Fibroblast of mammary gland (primary cell): ENCODE measurements at regions not wholly inside any gene's neighbourhood (a gene's known extent, or its start where the extent isn't known, plus 50 kb on each side); places are given as distances from the start of the nearest gene placed in this dataset.

Experiments
- DNase-seq: peaks from one replicate; pipeline ENCODE4 v3.0.0-alpha.2; 2010; ENCODE audit warnings: low read depth
- H3K4me3 ChIP-seq: 2 replicates; pipeline ENCODE4 v1.5.1; 2011; ENCODE audit warnings: low read depth, mild to moderate bottlenecking, low read length, moderate library complexity; ENCODE audit not compliant: control insufficient read depth
- TF ChIP-seq, protein P1 (sequence below): conservative IDR thresholded peaks from 2 replicates; pipeline ENCODE4 v1.5.1; 2011; ENCODE audit warnings: low read depth, low read length, inconsistent platforms; ENCODE audit not compliant: control insufficient read depth, insufficient read depth

GRCh38 chr18:56108478-56109367, 520.7 kb upstream of the TCF4 start:
- TF ChIP-seq, protein P1, sequence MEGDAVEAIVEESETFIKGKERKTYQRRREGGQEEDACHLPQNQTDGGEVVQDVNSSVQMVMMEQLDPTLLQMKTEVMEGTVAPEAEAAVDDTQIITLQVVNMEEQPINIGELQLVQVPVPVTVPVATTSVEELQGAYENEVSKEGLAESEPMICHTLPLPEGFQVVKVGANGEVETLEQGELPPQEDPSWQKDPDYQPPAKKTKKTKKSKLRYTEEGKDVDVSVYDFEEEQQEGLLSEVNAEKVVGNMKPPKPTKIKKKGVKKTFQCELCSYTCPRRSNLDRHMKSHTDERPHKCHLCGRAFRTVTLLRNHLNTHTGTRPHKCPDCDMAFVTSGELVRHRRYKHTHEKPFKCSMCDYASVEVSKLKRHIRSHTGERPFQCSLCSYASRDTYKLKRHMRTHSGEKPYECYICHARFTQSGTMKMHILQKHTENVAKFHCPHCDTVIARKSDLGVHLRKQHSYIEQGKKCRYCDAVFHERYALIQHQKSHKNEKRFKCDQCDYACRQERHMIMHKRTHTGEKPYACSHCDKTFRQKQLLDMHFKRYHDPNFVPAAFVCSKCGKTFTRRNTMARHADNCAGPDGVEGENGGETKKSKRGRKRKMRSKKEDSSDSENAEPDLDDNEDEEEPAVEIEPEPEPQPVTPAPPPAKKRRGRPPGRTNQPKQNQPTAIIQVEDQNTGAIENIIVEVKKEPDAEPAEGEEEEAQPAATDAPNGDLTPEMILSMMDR = no peak
- no peak for DNase-seq
- H3K4me3 ChIP-seq = no peak overlapping the region

- TF ChIP-seq, protein P1 = no peak
- H3K4me3 ChIP-seq = no peak overlapping the region
- no peak for DNase-seq
These were observed 520.0 kb upstream of the TCF4 start for GRCh38 chr18:56107821-56108477.

GRCh38 chr18:56100090-56100722, 512.2 kb upstream of the TCF4 start:
- H3K4me3 ChIP-seq = no peak overlapping the region
- DNase-seq = no peak
- TF ChIP-seq, protein P1 = no peak

GRCh38 chr18:56097621-56098020, 509.6 kb upstream of the TCF4 start:
- DNase-seq = no peak
- H3K4me3 ChIP-seq = no peak overlapping the region
- TF ChIP-seq, protein P1 = no peak

DNA sequence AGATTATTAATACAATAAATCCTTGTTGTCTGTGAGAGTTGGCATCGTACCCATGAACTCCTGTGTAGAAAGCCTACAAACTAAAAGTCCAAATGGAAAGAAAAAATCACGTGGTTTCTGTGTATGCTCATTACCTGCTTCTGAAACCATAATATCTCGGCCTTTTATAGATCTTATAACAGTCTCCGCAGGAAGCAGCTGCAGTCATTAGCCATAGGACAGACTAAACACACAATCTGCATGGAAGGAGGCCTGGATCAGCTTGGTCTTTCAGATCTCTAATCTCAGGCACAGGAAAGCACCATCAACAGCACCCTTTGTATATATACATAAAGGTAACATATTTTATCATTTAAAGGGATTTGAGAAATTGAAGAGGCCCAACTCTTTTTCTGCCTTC, 508.9 kb upstream of the TCF4 start:
- H3K4me3 ChIP-seq = no peak overlapping the region
- DNase-seq = no peak
- TF ChIP-seq, protein P1 = no peak

GRCh38 chr18:56089612-56090258, 501.7 kb upstream of the TCF4 start:
- DNase-seq = no peak
- H3K4me3 ChIP-seq = no peak overlapping the region
- TF ChIP-seq, protein P1 = no peak
